SHP77 treated with DMSO at 0.1 percent for 48 hours (cell line): ENCODE measurements at regions not wholly inside any gene's neighbourhood (a gene's known extent, or its start where the extent isn't known, plus 50 kb on each side); places are given as distances from the start of the nearest gene placed in this dataset.

Experiments
- DNase-seq: peaks from one replicate; lab custom pipeline; 2025; lab: John Stamatoyannopoulos, UW

- DNase-seq = no peak
Observed at GRCh38 chr12:13595536-13596443, 385.6 kb downstream of the GRIN2B start.

- DNase-seq = no peak
Observed at GRCh38 chr12:13594731-13595514, 386.5 kb downstream of the GRIN2B start.

DNA sequence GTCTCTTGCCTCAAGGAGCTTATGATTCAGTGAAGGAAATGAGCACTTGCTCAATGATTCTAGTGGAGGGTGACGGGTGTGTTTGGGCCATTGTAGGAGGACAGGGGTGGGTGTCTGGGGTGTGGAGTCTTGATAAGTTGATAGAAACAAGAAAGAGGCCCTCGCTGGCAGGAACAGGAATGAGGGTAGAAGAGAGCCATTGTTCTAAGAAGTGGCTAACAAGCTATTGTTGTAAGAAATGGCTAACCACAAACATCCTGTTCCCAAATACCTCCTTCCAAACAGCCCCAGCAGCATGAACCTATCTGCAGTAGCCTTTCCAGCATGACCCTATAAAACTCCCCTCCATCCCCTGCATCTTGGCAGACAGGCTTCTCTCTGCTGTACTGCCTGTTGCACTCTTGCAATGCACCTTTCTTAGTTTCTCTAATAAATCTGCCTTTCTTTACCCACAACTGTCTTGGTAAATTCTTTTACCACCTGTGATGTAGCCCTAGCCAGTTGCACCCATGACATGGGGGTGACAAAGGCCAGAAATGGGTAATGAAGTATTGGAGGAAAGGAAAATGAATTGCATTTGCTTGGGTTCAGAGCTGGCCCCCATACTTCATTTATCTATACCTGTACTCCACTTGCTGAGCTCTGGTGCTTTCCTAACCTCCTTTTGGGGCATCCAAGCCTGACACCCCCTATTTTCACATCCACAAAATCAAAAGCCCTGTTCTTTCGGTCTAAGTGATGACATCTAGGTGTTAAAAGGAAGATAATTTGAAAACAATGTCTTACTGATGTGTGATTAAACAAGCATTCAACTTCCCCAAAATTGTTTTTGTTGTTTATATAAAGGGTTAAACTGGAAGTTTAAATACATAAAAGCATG is 389.1 kb downstream of the GRIN2B start:
- DNase-seq = no peak

DNA sequence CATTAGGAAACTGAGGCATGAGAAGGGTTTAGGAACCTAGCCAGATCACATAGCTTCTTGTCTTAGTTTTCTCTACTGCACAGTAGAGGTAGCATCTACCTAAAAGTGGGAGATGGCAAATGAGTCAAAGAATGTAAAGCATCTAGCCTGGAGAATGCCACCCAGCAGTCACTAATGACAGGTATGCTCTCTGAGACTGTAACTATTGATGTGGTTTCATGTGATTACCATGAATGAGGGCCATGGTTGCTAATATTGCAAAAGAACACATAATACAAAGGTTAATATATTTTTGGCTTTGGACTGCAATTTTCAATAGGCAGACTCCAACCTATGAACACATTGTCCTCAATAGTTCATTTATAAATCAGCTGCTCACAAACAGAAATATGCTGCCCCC is 389.9 kb downstream of the GRIN2B start:
- no peak for DNase-seq

- DNase-seq = no peak
Observed at GRCh38 chr12:13591059-13591458, 390.3 kb downstream of the GRIN2B start.

- no peak for DNase-seq
Observed at GRCh38 chr12:13588574-13588973, 392.0 kb downstream of the EMP1 start.

- no peak for DNase-seq
Observed at GRCh38 chr12:13587721-13588390, 391.3 kb downstream of the EMP1 start.

DNA sequence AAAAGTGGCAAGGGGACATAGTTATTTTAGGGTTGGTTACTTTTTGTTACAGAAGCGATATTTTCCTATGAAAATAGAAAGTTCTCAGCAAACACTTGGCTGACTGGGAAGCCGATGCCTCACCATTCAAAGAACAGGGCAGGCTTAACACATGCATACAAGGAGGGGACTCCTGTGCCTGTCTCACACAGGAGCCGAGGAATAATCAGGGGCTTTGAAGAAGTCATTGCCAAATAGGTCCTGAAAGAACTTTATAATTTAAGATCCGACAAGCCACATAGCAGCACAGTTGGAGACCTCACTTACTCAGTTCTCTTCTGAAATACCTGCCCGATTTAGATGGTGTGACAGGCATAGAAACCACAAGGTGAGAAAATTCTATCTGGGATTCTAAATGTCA is 389.8 kb downstream of the EMP1 start:
- DNase-seq = no peak

GRCh38 chr12:13584541-13584940 is 388.0 kb downstream of the EMP1 start:
- no peak for DNase-seq

DNA sequence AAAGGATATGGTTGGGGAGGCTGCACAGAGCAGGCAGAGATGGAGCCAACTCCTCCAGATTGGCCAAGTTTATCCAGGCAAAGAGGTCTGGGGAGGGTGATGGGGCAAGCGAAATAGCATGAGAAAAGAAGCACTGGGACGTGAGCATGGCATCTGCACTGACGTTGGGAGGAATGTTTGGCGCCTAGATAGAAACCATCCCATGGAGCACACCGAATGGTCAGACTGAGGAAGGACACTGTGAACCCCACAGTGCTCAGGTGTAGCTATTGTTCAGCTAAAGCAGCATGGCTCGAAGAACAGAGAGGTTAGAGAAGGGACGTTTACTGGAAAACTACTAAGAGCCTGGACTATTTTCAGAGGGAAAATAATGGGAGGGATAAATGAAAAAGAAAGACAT is 387.1 kb downstream of the EMP1 start:
- DNase-seq = no peak

GRCh38 chr12:13582421-13582820 is 385.9 kb downstream of the EMP1 start:
- no peak for DNase-seq

DNA sequence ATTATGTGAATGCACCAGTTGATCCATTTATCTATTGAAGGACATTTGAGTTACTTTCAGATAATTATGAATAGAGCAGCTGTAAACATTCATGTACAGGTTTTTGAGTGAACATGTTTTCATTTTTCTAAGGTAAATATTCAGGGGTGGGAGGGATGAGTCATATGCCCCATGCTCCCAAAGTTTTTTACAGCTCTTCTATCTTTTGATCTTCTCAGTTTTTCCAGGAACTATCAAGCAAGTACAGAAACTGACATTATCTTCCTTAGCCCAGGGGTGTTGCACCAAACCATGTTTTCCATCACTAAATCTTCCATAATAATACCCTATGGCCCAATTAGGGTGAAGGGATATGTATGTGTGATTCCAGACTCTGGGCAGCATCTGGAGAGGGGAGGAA is 384.5 kb downstream of the EMP1 start:
- DNase-seq = no peak

GRCh38 chr12:13580206-13580605 is 383.7 kb downstream of the EMP1 start:
- DNase-seq = no peak

- no peak for DNase-seq
Observed at GRCh38 chr12:13576935-13577500, 380.5 kb downstream of the EMP1 start.

DNA sequence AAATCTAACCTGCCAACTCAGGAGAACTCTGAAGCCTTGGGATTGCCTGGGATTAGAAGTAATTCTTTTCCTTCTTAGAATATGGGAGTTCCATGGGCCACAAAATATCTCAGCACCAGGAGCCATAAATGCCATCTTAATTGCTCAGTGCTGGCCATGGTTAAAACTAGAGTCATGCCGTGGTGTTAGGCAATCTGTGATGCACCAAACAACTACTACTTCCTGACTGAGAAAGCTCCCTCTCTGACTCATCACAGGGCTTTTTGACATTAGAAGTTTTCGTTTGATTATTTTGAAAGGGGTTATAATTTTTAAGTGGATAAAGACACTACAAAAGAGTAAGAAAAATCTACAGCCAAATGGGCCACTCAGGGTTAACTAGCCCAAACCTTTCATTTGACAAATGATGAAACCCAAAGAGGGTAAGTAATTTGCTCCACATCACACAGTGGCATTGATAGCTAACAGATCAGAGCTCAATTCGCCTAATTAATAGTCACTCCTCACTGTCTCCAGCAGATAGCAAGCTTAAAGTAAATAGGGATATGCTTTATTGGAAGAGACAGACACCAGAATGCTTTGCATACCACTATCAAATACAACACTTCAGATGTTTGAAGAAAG is 377.3 kb downstream of the EMP1 start:
- DNase-seq = no peak

DNA sequence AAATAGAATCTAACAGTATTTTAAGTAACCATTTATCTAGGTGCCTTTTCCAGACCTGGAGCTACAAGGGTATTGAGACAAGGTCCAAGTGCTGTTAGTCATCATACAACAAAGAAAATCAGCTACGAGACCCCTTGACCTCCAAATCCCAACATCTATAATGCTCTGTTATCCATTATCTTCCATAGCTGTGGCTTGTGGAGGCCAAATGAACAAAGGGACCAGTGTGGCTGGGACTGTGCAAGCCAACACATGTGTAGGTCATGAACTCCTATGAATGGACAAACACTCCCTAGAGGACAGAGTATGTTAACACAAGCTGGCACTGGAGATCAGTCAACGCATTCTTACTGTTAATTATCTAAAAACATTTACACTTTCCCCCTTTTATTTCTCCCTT is 374.5 kb downstream of the EMP1 start:
- DNase-seq = no peak

DNA sequence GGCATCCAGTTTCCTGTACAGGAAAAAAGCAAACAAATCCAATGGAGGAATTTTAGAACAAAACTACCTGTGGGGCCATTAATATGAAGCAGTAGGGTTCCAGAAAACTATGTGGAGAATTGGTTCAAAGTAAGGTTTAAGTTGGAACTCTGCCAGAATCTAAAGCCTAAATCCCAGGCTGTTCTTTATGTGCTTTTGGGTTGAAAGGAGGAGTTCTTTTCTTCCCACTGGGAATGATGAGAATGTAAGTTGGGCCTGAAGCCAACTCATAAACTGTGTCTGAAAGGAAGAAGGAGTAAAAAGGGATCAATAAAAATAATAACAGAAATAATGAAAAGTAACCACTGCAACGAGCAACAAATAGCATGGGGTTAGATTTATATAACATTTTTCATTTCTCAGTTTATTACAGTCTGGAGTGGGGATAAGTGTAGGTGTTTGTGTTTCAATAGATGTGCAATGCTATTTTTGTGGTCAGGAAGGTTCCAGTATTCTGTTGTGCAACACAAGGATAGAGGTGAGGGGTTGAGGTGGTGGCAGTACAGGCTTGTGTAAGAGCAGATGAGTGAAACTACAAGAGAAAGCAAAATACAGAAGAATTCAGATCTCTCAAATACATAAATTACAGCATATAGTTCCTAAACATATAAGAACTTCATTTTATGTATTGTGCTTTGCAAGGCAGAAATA is 373.6 kb downstream of the EMP1 start:
- no peak for DNase-seq

- no peak for DNase-seq
Observed at GRCh38 chr12:13566292-13566691, 369.8 kb downstream of the EMP1 start.

DNA sequence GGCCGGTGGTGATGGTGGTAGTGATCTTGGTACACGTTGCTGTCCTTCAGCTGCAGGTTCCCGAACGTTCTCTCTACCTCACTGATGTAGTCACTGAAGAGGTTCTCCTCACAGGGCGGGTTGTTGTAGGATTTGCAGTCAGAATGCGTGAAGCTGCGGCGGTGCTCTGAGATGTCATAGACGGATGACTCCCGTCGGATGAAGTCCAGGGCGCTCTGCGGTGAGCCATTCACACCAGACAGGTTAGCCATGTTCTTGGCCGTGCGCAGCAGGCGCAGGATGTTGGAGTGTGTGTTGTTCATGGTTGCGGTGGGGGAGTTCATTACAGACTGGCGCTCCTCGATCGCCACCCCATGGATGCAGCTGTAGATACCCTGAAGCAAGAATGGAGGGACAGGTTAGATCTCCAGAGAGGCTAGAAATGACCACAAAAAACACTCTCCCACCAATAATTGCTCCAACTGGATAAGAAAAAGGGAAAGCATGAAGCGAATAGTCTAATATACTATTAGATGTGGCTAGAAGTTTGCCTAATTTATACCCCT is 367.8 kb downstream of the EMP1 start:
- DNase-seq = no peak

DNA sequence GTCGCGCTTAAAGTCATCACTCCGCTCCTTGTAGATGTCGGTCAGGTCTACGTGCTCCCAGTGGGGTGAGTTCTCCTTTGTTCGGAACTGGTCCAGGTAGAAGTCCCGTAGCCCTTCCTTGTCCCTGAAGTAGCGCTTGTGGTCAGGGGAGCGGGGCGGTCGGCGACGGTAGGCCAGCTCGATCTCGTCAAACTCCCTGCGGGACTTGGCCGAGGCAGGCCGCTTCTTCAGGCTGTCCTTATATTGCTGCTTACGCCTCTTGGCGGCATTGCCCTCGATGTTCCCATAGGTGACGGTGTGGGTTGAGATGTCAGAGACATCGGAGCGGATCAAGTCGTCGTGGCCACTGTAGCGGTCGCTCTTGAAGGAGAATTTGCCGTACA is 367.2 kb downstream of the EMP1 start:
- no peak for DNase-seq
